ENCODE measurements at regions not wholly inside any gene's neighbourhood (a gene's known extent, or its start where the extent isn't known, plus 50 kb on each side); places are given as distances from the start of the nearest gene placed in this dataset.

GRCh38 chr3:24958910-24959447 is 464.3 kb upstream of the THRB start:
- no peak overlapping the region for H3K4me3 ChIP-seq (ENCODE audit: low read depth, low read length)
- TF ChIP-seq CTCF (IDR thresholded peaks at IDR 0.05; ENCODE audit: borderline replicate concordance, insufficient read depth, low read depth, low read length), result no peak

GRCh38 chr3:24963762-24964625 is 464.1 kb upstream of the RARB start:
- TF ChIP-seq CTCF (IDR thresholded peaks at IDR 0.05; ENCODE audit: borderline replicate concordance, insufficient read depth, low read depth, low read length), result peak; percentile 25; the same call in 1 of the 2 replicates
- no peak overlapping the region for H3K4me3 ChIP-seq (ENCODE audit: low read depth, low read length)

- TF ChIP-seq CTCF (IDR thresholded peaks at IDR 0.05; ENCODE audit: borderline replicate concordance, insufficient read depth, low read depth, low read length), result no peak
- no peak overlapping the region for H3K4me3 ChIP-seq (ENCODE audit: low read depth, low read length)
Measured at GRCh38 chr3:24965706-24966385, 462.2 kb upstream of the RARB start.

- no peak for TF ChIP-seq CTCF (IDR thresholded peaks at IDR 0.05; ENCODE audit: borderline replicate concordance, insufficient read depth, low read depth, low read length)
Measured at GRCh38 chr3:24968036-24968435, 460.0 kb upstream of the RARB start.

GRCh38 chr3:24972491-24972890 is 455.6 kb upstream of the RARB start:
- no peak for TF ChIP-seq CTCF (IDR thresholded peaks at IDR 0.05; ENCODE audit: borderline replicate concordance, insufficient read depth, low read depth, low read length)
- no peak overlapping the region for H3K4me3 ChIP-seq (ENCODE audit: low read depth, low read length)

More at GRCh38 chr3:24968036-24968435, 460.0 kb upstream of the RARB start:
- H3K4me3 ChIP-seq (ENCODE audit: low read depth, low read length), result no peak overlapping the region

GRCh38 chr3:24981309-24981708 is 446.8 kb upstream of the RARB start:
- TF ChIP-seq CTCF (IDR thresholded peaks at IDR 0.05; ENCODE audit: borderline replicate concordance, insufficient read depth, low read depth, low read length), result no peak

More at GRCh38 chr3:24981309-24981708, 446.8 kb upstream of the RARB start:
- no peak overlapping the region for H3K4me3 ChIP-seq (ENCODE audit: low read depth, low read length)
